Dendritic cell treated with granulocyte-macrophage colony-stimulating factor and Interleukin-4, amounts not matched to agents 40 ng/mL and 50 ng/mL, for 4 days (primary cell): ENCODE measurements at regions not wholly inside any gene's neighbourhood (a gene's known extent, or its start where the extent isn't known, plus 50 kb on each side); places are given as distances from the start of the nearest gene placed in this dataset.

Source experiments
- H3K27ac Mint-ChIP-seq: one replicate; pipeline ENCODE4 v1.8.0; 2022; ENCODE audit warnings: mild to moderate bottlenecking, mixed read lengths
- H3K27me3 Mint-ChIP-seq: one replicate; pipeline ENCODE4 v1.8.0; 2022; ENCODE audit warnings: mild to moderate bottlenecking, mixed read lengths
- H3K36me3 Mint-ChIP-seq: one replicate; pipeline ENCODE4 v1.8.0; 2022; ENCODE audit warnings: low read depth, mixed read lengths
- H3K4me1 Mint-ChIP-seq: one replicate; pipeline ENCODE4 v1.8.0; 2022; ENCODE audit warnings: low read depth, mixed read lengths
- H3K4me3 Mint-ChIP-seq: one replicate; pipeline ENCODE4 v1.8.0; 2022; ENCODE audit warnings: mild to moderate bottlenecking, moderate library complexity, mixed read lengths
- H3K9me3 Mint-ChIP-seq: one replicate; pipeline ENCODE4 v1.8.0; 2022; ENCODE audit warnings: mixed read lengths
- intact Hi-C: fragments of 100-400 bp; cut with micrococcal nuclease; formaldehyde crosslinking; loops from one replicate; pipeline ENCODE4 v1.15.0; 2022

- Mint-ChIP-seq H3K9me3 (no peaks in the 10 kb centered on the region), H3K4me3 (no peak overlapping the region), H3K27ac (no peak overlapping the region), H3K27me3 (no peaks in the 10 kb centered on the region), H3K4me1 (peaks cover 5% of the 10 kb centered on the region), H3K36me3 (no peaks in the 10 kb centered on the region)
- intact Hi-C loops = no loop called here
Observed at GRCh38 chr18:64419156-64419555, 270.3 kb upstream of the LINC00305 start.

DNA sequence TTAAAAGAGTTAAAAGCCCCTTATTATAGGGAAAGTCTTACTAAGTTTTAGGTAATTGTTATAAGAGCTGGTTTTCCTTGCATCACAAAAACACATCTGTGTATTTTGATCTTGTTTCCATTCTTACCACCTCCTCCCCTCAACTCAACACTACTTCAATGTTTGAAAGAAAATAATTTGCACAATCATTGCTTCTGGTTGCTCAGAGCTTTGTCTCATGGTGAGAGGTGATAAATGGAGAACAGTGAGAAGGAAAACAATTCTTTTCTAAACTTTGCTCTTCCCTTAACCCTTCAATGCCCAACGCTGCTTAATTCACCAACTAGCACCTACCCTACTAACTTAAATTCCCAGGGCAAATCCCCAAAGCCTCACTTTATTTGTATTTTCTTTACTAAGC, 268.1 kb upstream of the LINC00305 start:
- no peak overlapping the region for H3K27ac Mint-ChIP-seq
- H3K4me3 Mint-ChIP-seq = no peak overlapping the region
- H3K36me3 Mint-ChIP-seq = no peaks in the 10 kb centered on the region
- no peaks in the 10 kb centered on the region for H3K27me3 Mint-ChIP-seq
- H3K9me3 Mint-ChIP-seq = no peaks in the 10 kb centered on the region
- intact Hi-C loops = no loop called here
- peaks cover 5% of the 10 kb centered on the region for H3K4me1 Mint-ChIP-seq

DNA sequence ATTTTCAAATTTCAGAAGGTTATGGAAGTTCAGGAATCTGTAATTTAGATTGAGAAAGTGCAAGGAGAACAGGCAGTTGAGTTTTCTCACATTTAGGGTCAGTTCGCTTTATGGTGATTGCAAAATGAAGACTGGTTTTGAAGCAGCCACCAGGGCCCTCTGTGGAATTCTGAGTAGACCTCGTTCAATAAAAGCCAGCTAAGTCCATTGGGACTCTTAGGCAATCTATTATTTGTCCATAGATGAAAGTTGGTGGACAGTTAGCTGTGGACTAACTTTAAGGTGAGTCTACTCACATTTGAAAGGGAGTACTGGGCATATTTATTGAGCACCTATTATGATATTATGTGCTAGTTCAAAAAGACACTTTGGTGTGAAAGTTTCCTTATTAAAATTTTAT, 266.3 kb upstream of the LINC00305 start:
- Mint-ChIP-seq H3K9me3 (no peaks in the 10 kb centered on the region), H3K4me1 (peaks cover 5% of the 10 kb centered on the region), H3K4me3 (no peak overlapping the region), H3K36me3 (no peaks in the 10 kb centered on the region), H3K27me3 (no peaks in the 10 kb centered on the region), H3K27ac (no peak overlapping the region)
- intact Hi-C loops = no loop called here

- no peaks in the 10 kb centered on the region for H3K36me3 Mint-ChIP-seq
- H3K4me3 Mint-ChIP-seq = no peak overlapping the region
- H3K27ac Mint-ChIP-seq = no peak overlapping the region
- no peaks in the 10 kb centered on the region for H3K9me3 Mint-ChIP-seq
- no peaks in the 10 kb centered on the region for H3K27me3 Mint-ChIP-seq
- H3K4me1 Mint-ChIP-seq = no peaks in the 10 kb centered on the region
- intact Hi-C loops = no loop called here
Observed at GRCh38 chr18:64410685-64411084, 261.8 kb upstream of the LINC00305 start.

DNA sequence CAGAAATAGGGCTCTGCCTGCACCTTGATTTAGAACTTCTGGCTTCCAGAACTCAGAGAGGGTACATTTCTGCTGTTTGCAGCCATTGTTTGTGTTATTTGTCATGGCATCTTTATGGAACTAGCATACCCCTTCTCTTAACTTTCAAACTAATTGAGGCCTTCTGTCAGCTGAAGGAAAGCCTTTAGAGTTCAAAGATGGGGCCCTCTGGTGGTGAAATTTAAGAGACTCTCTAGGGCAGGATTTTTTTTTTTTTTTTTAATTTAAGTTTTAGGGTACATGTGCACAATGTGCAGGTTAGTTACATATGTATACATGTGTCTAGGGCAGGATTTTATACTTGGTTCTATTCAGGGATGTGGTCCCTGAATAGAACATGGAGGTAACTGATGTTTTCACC, 260.6 kb upstream of the LINC00305 start:
- intact Hi-C loops = loop anchor here (10.0 kb wide), 1 partner anchor 375 kb away; no protein-coding TSS in a partner anchor
- H3K27ac Mint-ChIP-seq = no peak overlapping the region
- H3K36me3 Mint-ChIP-seq = no peaks in the 10 kb centered on the region
- H3K4me1 Mint-ChIP-seq = peaks cover 2% of the 10 kb centered on the region
- no peaks in the 10 kb centered on the region for H3K27me3 Mint-ChIP-seq
- no peaks in the 10 kb centered on the region for H3K9me3 Mint-ChIP-seq
- H3K4me3 Mint-ChIP-seq = no peak overlapping the region

DNA sequence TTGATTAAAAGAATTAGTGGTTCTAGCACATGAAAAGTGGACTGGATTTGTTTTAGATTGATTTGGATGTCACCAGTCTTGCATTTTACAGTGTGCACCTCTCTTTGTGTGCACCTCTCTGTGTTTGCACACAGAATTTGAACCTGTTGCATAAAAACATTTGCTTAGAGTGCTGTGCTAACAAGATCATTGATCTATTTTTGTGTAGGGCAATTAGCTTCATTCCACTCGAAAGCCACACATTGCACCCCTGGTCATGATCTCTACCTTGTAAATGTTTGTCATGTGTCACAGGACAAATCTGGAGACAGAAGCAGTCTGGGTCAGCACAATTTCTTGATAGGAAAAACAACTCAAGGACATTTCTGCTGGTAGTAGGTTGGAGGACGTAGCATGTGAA, 258.7 kb upstream of the LINC00305 start:
- no peaks in the 10 kb centered on the region for H3K27me3 Mint-ChIP-seq
- intact Hi-C loops = loop anchor here (10.0 kb wide), 1 partner anchor 373 kb away; no protein-coding TSS in a partner anchor
- H3K4me1 Mint-ChIP-seq = peaks cover 13% of the 10 kb centered on the region
- no peaks in the 10 kb centered on the region for H3K36me3 Mint-ChIP-seq
- H3K4me3 Mint-ChIP-seq = no peak overlapping the region
- H3K27ac Mint-ChIP-seq = no peak overlapping the region
- no peaks in the 10 kb centered on the region for H3K9me3 Mint-ChIP-seq

DNA sequence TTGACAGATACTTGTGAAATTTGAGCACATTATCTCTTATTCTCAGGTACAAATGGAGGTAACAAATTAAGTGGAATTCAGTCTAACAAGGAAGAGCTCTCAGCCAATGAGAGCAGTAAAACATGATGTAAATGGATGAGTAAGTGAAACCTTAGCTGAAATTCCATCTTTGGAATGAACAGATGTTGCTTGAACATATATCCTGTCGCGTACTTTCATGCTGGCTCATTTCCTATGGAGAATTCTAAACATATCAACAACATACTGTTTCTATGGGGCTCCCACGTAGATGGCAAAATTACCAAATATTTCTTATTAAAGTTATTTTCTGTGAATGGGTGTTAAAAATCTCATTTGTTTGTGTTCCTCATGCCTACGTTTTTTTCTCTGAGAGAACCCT, 256.3 kb upstream of the LINC00305 start:
- H3K4me1 Mint-ChIP-seq = peaks cover 13% of the 10 kb centered on the region
- no peaks in the 10 kb centered on the region for H3K27me3 Mint-ChIP-seq
- no peaks in the 10 kb centered on the region for H3K36me3 Mint-ChIP-seq
- no peaks in the 10 kb centered on the region for H3K9me3 Mint-ChIP-seq
- no peak overlapping the region for H3K27ac Mint-ChIP-seq
- intact Hi-C loops = loop anchor here (10.0 kb wide), 1 partner anchor 370 kb away; no protein-coding TSS in a partner anchor
- no peak overlapping the region for H3K4me3 Mint-ChIP-seq

DNA sequence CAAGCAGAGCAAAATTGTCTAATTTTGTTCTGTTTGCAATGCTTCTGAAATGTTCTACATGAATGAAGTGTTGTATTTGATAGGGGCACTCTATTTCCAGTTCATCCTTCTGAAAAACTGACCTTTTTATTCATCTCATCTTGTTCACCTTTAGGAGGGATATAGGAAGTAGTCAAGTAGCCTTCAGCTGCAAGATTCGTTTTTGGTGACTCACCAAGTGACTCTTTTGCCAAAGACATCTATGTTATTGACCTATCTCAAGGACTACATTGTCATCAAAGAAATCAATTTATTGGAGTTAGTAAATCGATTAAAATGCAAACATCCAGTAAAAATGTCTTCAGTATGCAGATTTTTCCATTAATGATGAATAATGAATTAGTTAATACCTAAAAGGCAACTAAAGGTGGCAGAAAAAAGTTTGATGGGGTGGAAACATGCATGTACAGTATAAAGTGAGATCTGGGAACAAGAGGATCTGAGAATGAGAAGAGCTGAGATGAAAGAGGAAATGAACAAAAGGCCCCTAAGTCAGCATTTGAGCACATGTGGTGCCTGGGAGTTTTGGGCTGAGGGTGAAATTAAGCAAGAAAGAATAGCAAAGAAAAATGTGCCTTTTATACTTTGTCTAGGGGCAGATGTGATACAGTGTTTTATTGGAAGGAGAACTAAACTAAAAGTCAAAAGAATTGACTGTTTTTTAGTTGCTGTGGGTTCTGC, 255.1 kb upstream of the LINC00305 start:
- H3K9me3 Mint-ChIP-seq = no peaks in the 10 kb centered on the region
- H3K36me3 Mint-ChIP-seq = no peaks in the 10 kb centered on the region
- no peak overlapping the region for H3K27ac Mint-ChIP-seq
- no peaks in the 10 kb centered on the region for H3K27me3 Mint-ChIP-seq
- H3K4me3 Mint-ChIP-seq = no peak overlapping the region
- peaks cover 13% of the 10 kb centered on the region for H3K4me1 Mint-ChIP-seq
- intact Hi-C loops = loop anchor here (10.0 kb wide), 1 partner anchor 369 kb away; no protein-coding TSS in a partner anchor

DNA sequence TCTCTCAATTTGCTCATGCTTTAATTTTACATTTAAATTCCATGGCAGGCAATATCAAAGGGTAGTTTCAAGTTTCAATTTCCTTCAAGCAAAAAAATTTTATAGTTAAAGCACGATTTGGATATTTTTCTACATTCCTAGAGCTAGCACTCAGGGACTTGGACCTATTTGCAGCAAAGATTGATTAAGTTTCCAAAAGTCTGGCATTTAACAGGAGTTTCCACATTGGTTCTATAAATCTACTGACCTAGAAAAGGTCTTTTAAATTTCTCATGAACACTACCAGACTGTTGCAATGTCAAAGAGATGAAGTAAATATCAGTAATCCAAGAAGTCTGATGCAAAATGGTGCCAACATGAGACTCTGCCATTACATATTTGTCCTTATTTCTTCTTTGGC, 253.7 kb upstream of the LINC00305 start:
- peaks cover 13% of the 10 kb centered on the region for H3K4me1 Mint-ChIP-seq
- H3K27me3 Mint-ChIP-seq = no peaks in the 10 kb centered on the region
- H3K36me3 Mint-ChIP-seq = no peaks in the 10 kb centered on the region
- H3K4me3 Mint-ChIP-seq = no peak overlapping the region
- intact Hi-C loops = loop anchor here (10.0 kb wide), 1 partner anchor 368 kb away; no protein-coding TSS in a partner anchor
- no peak overlapping the region for H3K27ac Mint-ChIP-seq
- no peaks in the 10 kb centered on the region for H3K9me3 Mint-ChIP-seq

DNA sequence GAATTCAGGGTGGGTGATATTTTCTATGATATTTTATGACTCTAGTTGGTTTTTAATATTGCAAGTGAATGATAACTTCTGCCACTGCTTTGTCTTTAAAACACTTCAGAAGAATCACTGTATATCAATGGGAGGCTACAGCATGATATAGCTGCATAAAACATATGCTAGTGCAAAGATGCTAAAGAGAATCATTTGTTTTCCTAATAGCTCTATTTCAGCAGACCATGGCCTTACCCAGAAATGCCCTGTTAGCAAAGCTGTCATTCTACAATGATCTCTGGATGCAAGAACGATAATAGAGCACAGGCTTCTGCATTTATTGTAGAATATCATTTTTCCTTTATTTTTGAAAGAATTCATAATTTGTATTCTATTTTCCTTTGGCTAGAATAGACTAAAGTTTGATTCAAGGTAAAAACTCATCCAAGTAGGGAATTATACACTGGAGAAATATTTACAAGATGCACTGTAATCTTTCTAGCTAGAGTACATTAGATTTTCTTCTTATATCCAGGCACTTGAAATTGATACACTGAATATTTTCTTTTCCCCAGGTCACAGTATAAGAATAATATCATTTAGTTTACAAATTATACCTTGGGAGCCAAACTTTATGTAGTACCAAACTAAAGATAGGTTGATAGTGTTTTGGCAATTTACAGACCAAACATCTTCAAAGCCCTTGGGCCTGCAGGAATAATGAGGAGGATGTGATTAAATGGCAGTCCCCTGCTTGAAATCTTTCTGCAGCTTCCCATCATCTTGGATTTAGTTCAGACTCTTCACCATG, 252.6 kb upstream of the LINC00305 start:
- Mint-ChIP-seq H3K4me3 (no peak overlapping the region), H3K27ac (no peak overlapping the region), H3K36me3 (no peaks in the 10 kb centered on the region), H3K9me3 (no peaks in the 10 kb centered on the region), H3K4me1 (peaks cover 13% of the 10 kb centered on the region), H3K27me3 (no peaks in the 10 kb centered on the region)
- intact Hi-C loops = loop anchor here (10.0 kb wide), 1 partner anchor 367 kb away; no protein-coding TSS in a partner anchor

DNA sequence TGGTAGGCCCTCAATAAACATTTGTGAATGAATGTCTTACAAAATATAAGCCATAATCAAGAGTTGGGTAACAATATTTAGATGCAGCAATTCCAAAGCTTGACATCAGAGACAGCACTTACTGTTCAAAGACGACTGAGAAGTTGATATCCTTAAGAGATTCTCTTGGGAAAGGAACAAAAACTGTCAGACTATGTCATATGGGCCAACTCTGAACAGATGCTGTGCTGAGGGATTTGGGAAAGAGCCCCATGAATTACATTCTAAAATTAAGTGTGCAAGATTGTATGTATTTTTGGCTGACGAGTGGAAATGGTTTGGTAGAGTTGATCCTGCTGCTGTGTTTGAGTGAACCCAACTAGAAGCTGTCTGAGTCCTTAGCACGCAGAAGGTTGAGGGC, 250.7 kb upstream of the LINC00305 start:
- Mint-ChIP-seq H3K27me3 (no peaks in the 10 kb centered on the region), H3K4me1 (peaks cover 11% of the 10 kb centered on the region), H3K27ac (no peak overlapping the region), H3K36me3 (no peaks in the 10 kb centered on the region), H3K9me3 (no peaks in the 10 kb centered on the region), H3K4me3 (no peak overlapping the region)
- intact Hi-C loops = no loop called here

- Mint-ChIP-seq H3K27ac (no peak overlapping the region), H3K4me1 (no peaks in the 10 kb centered on the region), H3K9me3 (no peaks in the 10 kb centered on the region), H3K4me3 (no peak overlapping the region), H3K27me3 (no peaks in the 10 kb centered on the region), H3K36me3 (no peaks in the 10 kb centered on the region)
- intact Hi-C loops = no loop called here
Observed at GRCh38 chr18:64398320-64398719, 249.4 kb upstream of the LINC00305 start.

- H3K27me3 Mint-ChIP-seq = no peaks in the 10 kb centered on the region
- no peak overlapping the region for H3K27ac Mint-ChIP-seq
- H3K9me3 Mint-ChIP-seq = no peaks in the 10 kb centered on the region
- H3K4me1 Mint-ChIP-seq = no peaks in the 10 kb centered on the region
- intact Hi-C loops = no loop called here
- no peaks in the 10 kb centered on the region for H3K36me3 Mint-ChIP-seq
- no peak overlapping the region for H3K4me3 Mint-ChIP-seq
Observed at GRCh38 chr18:64392202-64392601, 243.3 kb upstream of the LINC00305 start.

GRCh38 chr18:64384101-64384500, 235.2 kb upstream of the LINC00305 start:
- Mint-ChIP-seq H3K4me1 (no peaks in the 10 kb centered on the region), H3K27ac (no peak overlapping the region), H3K27me3 (no peaks in the 10 kb centered on the region), H3K9me3 (no peaks in the 10 kb centered on the region), H3K4me3 (no peak overlapping the region), H3K36me3 (no peaks in the 10 kb centered on the region)
- intact Hi-C loops = no loop called here
